ENCODE measurements at regions not wholly inside any gene's neighbourhood (a gene's known extent, or its start where the extent isn't known, plus 50 kb on each side); places are given as distances from the start of the nearest gene placed in this dataset.
A peak's percentile ranks its signal among the peaks of the same experiment; 100 is the strongest.

DNA sequence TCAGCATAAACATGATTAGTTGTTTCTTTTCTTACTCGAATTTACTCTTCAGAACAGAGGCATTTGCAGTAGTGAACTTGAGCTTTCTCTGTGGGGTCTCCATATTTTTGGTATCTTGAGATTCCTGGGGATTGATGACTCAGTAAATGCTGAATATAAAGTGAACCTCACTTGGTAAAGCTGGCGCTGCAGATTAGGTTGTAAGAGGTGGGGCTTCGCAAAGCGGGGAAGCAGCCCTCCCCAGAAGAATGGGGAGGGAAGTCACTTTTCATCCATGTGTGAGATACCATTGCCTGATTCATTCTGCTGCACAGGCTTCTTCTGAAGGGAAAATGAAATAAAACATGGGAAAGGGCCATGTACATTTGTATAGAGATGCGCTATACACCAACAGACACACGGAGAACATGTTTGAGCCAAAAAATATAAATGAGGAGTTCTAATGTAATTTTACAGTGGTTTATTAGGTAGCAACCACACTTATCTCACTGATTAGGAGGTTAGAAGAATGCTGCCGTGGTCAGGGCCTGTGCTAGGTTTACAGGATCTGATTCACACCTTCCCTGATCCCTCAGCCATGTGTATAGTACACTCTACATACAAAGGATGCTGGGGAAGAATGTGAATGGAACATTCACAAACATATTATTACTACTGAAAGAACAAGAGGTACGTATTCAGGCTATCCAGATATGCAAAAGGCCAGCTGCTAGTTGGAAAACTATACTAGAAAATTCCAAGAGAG is 63.5 kb downstream of the DNTTIP2 start:
- Histone ChIP-seq H3K4me3 (no peak overlapping the region), H3K36me3 (replicated peaks) (no peaks in the 10 kb centered on the region), H3K27me3 (ENCODE audit: low read depth) (no peaks in the 10 kb centered on the region), H3K9me3 (no peaks in the 10 kb centered on the region), H3K4me1 (no peaks in the 10 kb centered on the region)
- in situ Hi-C loops (cut with MboI; ENCODE audit: low sequenced_read_pairs), result no loop called here
- no peak for DNase-seq (ENCODE audit: low spot score in 2 of 2)

DNA sequence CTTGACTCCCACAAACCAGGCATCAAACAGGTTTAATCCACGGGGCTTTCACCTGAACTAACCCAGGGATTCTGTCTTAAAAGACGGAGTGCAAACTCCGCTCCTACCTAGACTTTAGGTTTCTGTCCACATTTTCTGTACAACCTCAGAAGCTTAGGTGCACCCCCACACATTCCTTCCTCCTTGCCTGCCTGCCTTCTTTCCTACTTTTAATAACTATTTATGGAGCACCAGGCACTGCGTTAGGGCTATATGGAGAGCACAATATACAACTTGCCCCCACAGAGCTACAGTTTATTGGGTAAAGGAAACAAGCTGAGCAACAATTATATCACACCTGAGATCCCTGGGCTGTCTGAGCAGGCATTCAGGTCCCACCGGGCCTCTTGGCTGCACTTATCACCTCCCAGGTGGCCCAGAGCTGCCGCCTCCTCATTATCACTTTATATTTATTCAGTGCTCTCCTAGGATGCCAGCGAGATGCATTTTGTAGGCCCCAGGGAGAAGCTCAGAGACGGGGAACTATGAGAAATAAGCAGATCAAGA is 64.1 kb downstream of the DNTTIP2 start:
- DNase-seq (ENCODE audit: low spot score in 2 of 2), result no peak
- in situ Hi-C loops (cut with MboI; ENCODE audit: low sequenced_read_pairs), result no loop called here
- Histone ChIP-seq H3K9me3 (no peaks in the 10 kb centered on the region), H3K36me3 (replicated peaks) (no peaks in the 10 kb centered on the region), H3K27me3 (ENCODE audit: low read depth) (no peaks in the 10 kb centered on the region), H3K4me3 (no peak overlapping the region), H3K4me1 (no peaks in the 10 kb centered on the region)

DNA sequence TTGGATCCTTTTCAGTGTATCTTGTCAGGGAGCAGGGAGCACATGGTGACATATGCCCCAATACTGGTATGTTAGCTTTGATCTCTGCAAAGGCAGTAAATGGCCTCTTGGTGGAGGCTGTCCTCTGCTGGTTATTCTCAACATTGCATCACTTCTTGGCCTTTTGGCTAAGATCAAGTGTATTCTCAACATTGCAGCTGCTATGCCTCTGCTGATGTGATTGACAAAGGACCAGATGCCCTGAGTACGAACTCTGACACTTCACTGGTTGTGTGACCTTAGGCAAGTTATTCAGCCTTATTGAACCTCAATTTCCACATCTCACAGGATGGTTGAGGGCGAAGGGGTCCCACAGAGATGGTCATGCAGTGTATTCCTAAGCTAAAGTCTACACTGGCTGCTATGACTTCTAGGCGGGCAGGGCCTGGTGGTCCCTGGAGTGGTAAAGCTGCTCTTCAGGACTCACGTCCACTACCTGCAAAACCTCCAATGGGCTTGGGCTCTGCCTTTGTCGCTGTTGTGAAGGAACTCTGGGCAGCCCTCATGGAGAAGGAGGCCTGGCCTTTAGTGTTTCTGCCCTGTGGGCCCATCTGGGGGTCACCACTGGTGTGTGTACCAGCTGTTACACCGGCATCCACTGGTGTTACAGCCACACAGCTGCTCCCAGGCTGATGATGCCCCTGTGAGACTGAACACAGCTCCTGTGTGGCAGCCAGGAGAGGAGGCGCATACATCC is 64.8 kb downstream of the DNTTIP2 start:
- in situ Hi-C loops (cut with MboI; ENCODE audit: low sequenced_read_pairs), result no loop called here
- Histone ChIP-seq H3K4me1 (no peaks in the 10 kb centered on the region), H3K9me3 (no peaks in the 10 kb centered on the region), H3K36me3 (replicated peaks) (no peaks in the 10 kb centered on the region), H3K4me3 (no peak overlapping the region), H3K27me3 (ENCODE audit: low read depth) (no peaks in the 10 kb centered on the region)
- peak; percentile 44 to 67 for DNase-seq (ENCODE audit: low spot score in 2 of 2)

DNA sequence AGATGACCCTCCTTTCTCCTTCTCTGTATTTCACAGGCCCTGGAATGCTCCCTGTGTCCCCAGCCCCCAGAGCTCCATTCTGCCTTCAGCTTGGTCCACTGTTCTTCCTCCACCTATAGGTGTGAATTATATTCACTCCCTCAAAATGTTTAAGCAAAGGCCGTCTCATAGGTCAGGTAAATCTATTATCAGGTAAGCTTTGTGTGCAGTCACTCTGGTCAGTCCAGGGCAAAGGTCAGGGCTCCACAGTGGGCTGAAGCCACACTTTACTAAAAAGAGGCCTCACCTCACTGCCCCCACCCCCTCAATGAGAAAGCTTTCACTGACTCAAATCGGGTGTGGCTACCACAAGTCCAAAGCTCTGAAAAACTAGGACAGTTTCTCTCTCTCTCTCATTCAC is 65.9 kb downstream of the DNTTIP2 start:
- H3K4me1 ChIP-seq, result no peaks in the 10 kb centered on the region
- H3K4me3 ChIP-seq, result no peak overlapping the region
- H3K36me3 ChIP-seq (replicated peaks), result no peaks in the 10 kb centered on the region
- no peaks in the 10 kb centered on the region for H3K27me3 ChIP-seq (ENCODE audit: low read depth)
- in situ Hi-C loops (cut with MboI; ENCODE audit: low sequenced_read_pairs), result no loop called here
- H3K9me3 ChIP-seq, result no peaks in the 10 kb centered on the region
- DNase-seq (ENCODE audit: low spot score in 2 of 2), result no peak

DNA sequence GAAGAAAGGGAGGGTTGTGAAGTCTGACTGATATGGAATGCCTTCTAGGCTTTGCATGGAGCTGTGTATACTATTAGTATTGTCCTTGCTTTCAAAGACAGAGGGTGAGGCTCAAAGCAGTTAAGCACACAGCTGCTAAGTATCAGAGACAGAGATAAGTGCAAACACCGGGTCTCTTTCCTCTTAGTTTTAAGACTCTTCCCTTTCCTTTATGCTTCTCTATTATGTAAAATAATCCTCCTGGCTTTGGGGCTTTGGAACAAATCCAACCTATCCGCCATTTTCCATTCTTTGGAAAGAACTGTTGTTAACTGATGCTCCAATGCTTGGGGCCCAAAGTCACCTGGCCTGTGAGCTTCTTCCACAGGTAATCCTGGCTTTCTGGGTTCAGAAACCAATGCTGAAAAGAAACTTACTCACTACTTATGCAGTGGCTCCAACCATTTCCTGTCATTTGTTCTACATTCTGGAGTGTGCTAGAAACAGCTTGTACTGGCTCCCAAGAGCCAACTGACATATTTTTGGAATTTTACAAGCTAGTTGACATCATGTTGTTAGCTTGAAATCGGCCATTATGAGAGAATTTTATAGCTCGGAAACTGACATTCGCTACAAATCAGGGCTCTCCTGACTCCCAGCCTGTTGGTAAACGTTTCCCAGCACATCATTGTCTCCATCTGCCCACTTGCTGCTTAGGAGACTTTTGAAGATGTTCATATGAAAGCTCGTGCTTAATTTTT is 67.5 kb downstream of the DNTTIP2 start:
- Histone ChIP-seq H3K9me3 (no peaks in the 10 kb centered on the region), H3K27me3 (ENCODE audit: low read depth) (no peaks in the 10 kb centered on the region), H3K36me3 (replicated peaks) (no peaks in the 10 kb centered on the region), H3K4me3 (no peak overlapping the region), H3K4me1 (peaks cover 2% of the 10 kb centered on the region; the same call in 1 of the 2 replicates)
- DNase-seq (ENCODE audit: low spot score in 2 of 2), result peak in 1 of 2 experiments; percentile 39
- in situ Hi-C loops (cut with MboI; ENCODE audit: low sequenced_read_pairs), result no loop called here

DNA sequence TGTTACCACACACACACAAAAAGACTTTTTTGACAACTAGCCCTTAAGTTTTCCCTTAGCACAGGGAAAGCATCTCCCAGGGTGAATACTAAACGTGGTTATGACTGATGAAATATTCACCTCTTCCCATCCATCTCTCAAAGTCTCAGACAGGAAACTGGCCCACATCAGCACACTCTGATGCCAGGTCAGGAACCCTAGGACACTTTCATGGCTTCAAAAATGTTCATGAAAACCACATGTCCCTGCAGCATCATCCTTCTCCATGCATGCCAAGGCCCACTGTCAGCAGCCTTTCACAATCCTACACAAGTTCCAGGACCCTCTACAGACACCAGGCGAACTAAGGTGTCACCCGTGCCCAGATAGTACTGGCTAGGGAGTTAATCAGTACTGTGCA is 68.7 kb downstream of the DNTTIP2 start:
- Histone ChIP-seq H3K27me3 (ENCODE audit: low read depth) (no peaks in the 10 kb centered on the region), H3K4me1 (peaks cover 2% of the 10 kb centered on the region; the same call in 1 of the 2 replicates), H3K4me3 (no peak overlapping the region), H3K36me3 (replicated peaks) (no peaks in the 10 kb centered on the region), H3K9me3 (no peaks in the 10 kb centered on the region)
- no peak for DNase-seq (ENCODE audit: low spot score in 2 of 2)
- in situ Hi-C loops (cut with MboI; ENCODE audit: low sequenced_read_pairs), result no loop called here

DNA sequence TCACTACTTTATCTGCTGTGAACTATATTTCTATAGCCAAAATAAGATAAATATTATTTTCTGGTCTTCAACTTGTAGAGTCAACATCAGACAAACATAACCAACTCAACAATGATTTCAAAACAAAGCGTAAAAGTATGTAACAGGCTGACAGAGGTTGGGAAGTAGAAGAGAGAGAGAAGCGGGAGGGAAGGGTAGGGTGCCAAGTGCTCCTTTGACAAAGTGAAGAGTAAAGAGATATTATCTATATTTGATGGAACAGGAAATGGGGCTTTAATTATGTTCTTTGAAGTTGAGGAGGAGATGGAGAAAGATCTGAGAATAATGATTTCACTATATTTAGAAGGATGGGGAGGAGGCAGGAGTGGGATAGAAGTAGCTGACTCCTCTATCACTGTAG is 70.1 kb downstream of the DNTTIP2 start:
- no peaks in the 10 kb centered on the region for H3K9me3 ChIP-seq
- no peaks in the 10 kb centered on the region for H3K36me3 ChIP-seq (replicated peaks)
- in situ Hi-C loops (cut with MboI; ENCODE audit: low sequenced_read_pairs), result no loop called here
- no peak for DNase-seq (ENCODE audit: low spot score in 2 of 2)
- no peaks in the 10 kb centered on the region for H3K27me3 ChIP-seq (ENCODE audit: low read depth)
- H3K4me3 ChIP-seq, result no peak overlapping the region
- H3K4me1 ChIP-seq, result peaks cover 2% of the 10 kb centered on the region; the same call in 1 of the 2 replicates

DNA sequence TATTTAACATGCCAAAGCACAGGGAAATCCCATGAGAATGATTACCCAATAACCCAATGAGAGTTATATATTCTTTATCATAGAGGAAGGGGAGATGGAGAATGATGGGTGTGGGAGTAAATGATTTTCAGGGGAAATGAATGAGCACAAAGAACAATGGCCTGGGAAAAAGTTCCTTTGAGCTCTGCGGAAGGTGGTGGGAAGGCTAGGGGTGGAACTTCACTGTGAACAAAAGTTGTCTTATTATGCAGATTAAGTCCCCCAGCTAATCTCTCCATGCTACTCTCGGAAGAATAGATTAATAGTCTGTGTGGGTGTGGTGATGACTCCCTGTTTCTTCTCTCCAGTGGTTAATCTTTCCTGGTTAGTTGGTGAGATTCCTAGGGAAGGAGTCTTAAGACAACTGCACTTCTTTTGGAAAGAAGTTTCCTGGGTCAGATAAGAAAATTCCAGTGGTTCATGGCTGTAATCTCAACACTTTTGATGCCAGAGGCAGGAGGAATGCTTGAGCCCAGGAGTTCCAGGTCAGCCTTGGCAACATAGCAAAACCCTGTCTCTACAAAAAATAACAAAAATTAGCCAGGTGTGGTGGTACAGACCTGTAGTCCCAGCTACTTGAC is 71.6 kb downstream of the DNTTIP2 start:
- Histone ChIP-seq H3K4me1 (peaks cover 2% of the 10 kb centered on the region; the same call in 1 of the 2 replicates), H3K9me3 (no peaks in the 10 kb centered on the region), H3K4me3 (no peak overlapping the region), H3K36me3 (replicated peaks) (no peaks in the 10 kb centered on the region), H3K27me3 (ENCODE audit: low read depth) (no peaks in the 10 kb centered on the region)
- in situ Hi-C loops (cut with MboI; ENCODE audit: low sequenced_read_pairs), result no loop called here
- peak; percentile 66 to 89 for DNase-seq (ENCODE audit: low spot score in 2 of 2)

DNA sequence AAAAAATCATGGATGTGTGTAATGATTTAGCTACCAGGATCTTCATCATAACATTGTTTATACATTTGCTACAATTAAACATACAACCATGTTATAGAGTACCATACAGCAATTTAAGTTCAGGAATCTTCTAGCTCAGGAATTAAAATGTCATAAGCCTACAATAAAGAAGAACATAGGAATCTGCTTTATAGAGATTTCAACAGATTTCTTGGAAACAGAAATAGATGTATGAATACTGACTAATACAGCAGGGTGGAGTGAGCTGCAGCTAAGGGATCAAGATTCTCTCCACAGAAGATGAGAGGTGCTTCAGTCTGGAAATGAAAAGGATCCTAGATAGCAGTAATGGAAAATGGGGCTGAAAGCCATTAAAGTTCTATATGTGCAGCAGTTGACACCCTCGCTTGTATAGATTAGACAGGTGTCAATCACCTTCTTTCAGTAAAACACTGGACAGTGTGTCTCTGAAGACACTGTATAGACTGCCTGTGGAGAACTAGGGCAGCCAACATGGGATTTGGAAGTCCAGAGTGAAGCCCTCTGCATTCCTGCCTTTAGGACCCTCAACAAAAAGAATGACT is 73.9 kb downstream of the DNTTIP2 start:
- in situ Hi-C loops (cut with MboI; ENCODE audit: low sequenced_read_pairs), result no loop called here
- H3K36me3 ChIP-seq (replicated peaks), result no peaks in the 10 kb centered on the region
- no peak overlapping the region for H3K4me3 ChIP-seq
- no peaks in the 10 kb centered on the region for H3K9me3 ChIP-seq
- peaks cover 2% of the 10 kb centered on the region; the same call in 1 of the 2 replicates for H3K4me1 ChIP-seq
- no peaks in the 10 kb centered on the region for H3K27me3 ChIP-seq (ENCODE audit: low read depth)
- no peak for DNase-seq (ENCODE audit: low spot score in 2 of 2)

DNA sequence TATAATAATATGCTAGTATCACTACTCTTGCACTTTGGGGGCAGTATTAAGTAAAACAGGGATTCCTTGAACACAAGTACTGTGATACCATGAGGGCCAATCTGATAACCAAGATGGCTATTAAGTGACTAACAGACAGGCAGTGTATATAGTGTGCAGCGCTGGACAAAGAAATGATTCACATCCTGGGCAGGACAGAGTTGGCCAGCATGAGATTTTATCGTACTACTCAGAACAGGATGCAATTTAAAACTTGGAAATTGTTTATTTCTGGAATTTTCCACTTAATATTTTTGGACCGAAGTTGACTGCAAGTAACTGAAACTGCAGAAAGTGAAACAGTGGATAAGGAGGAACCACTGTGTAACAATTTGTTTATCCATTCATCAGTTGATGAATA is 74.6 kb downstream of the DNTTIP2 start:
- no peaks in the 10 kb centered on the region for H3K9me3 ChIP-seq
- H3K4me3 ChIP-seq, result no peak overlapping the region
- DNase-seq (ENCODE audit: low spot score in 2 of 2), result no peak
- H3K36me3 ChIP-seq (replicated peaks), result no peaks in the 10 kb centered on the region
- no peaks in the 10 kb centered on the region for H3K27me3 ChIP-seq (ENCODE audit: low read depth)
- in situ Hi-C loops (cut with MboI; ENCODE audit: low sequenced_read_pairs), result no loop called here
- H3K4me1 ChIP-seq, result peaks cover 2% of the 10 kb centered on the region; the same call in 1 of the 2 replicates

DNA sequence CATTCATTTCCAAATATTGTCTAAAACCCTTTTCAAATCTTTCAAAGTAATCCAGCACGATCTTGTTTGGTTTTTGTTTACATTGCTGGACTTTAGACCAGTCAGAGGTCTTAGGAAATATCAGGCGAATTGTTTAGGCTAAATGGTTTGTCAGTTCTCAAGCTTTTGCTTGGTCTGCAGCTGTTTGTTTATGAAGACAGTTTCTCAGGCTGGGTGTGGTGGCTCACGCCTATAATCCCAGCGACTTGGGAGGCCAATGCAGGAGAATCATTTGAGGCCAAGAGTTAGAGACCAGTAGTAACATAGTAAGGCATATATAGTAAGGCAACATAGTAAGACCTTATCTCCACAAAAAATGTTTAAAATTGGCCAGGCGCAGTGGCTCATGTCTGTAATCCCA is 77.5 kb downstream of the DNTTIP2 start:
- DNase-seq (ENCODE audit: low spot score in 2 of 2), result no peak
- H3K27me3 ChIP-seq (ENCODE audit: low read depth), result no peaks in the 10 kb centered on the region
- no peak overlapping the region for H3K4me3 ChIP-seq
- H3K36me3 ChIP-seq (replicated peaks), result no peaks in the 10 kb centered on the region
- no peaks in the 10 kb centered on the region for H3K9me3 ChIP-seq
- in situ Hi-C loops (cut with MboI; ENCODE audit: low sequenced_read_pairs), result no loop called here
- no peaks in the 10 kb centered on the region for H3K4me1 ChIP-seq

DNA sequence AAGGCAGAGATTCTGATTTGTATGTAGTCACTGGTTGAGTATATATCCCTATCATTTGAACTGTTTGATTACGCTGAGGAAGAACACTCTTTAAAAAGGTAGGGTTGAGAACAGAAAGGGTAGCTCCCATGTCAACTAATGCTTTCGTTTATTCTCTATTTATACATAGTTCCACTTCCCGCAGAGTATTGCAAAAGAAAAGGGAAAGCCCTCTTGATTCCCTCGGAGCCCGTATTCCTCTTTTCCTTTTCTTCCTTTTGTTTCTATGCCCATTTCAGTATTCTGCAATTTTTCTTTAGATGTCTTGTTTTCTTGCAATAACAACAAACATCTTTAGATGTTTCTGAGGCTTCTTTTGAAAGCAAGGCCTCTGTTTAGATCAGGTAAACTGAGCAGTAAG is 78.2 kb downstream of the DNTTIP2 start:
- Histone ChIP-seq H3K27me3 (ENCODE audit: low read depth) (no peaks in the 10 kb centered on the region), H3K9me3 (no peaks in the 10 kb centered on the region), H3K4me1 (no peaks in the 10 kb centered on the region), H3K4me3 (no peak overlapping the region), H3K36me3 (replicated peaks) (no peaks in the 10 kb centered on the region)
- in situ Hi-C loops (cut with MboI; ENCODE audit: low sequenced_read_pairs), result no loop called here
- DNase-seq (ENCODE audit: low spot score in 2 of 2), result no peak

DNA sequence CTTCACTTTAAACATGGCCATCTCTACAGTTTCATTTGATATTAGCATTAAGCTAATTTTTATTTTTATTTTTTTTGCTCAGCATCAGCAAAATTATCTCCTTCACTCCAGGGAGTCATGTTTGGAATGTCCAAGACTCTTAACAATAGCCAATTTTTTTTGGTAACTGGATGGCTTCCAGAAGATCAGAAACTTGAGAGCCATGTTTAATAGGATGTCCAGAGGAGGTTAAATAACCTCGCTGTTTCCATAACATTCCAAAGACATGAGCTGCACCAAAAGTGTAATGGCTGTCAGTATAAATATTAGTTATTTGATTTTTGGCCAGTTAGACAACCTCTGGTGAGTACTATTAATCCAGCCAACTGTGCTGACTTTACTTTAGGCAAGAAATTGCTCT is 80.7 kb downstream of the DNTTIP2 start:
- Histone ChIP-seq H3K4me3 (no peak overlapping the region), H3K36me3 (replicated peaks) (no peaks in the 10 kb centered on the region), H3K27me3 (ENCODE audit: low read depth) (no peaks in the 10 kb centered on the region), H3K4me1 (no peaks in the 10 kb centered on the region), H3K9me3 (no peaks in the 10 kb centered on the region)
- in situ Hi-C loops (cut with MboI; ENCODE audit: low sequenced_read_pairs), result no loop called here
- no peak for DNase-seq (ENCODE audit: low spot score in 2 of 2)

Measured in HAP-1 (cell line).